Panc1 (cell line): ENCODE measurements at regions not wholly inside any gene's neighbourhood (a gene's known extent, or its start where the extent isn't known, plus 50 kb on each side); places are given as distances from the start of the nearest gene placed in this dataset.

Source experiments
- POLR2AphosphoS5 ChIP-seq: IDR thresholded peaks from 2 replicates; pipeline ENCODE4 v1.6.1; 2012; ENCODE audit warnings: mild to moderate bottlenecking, low read depth, low read length, moderate library complexity
- SIN3A ChIP-seq: IDR thresholded peaks from 2 replicates; pipeline ENCODE4 v1.6.1; 2012; ENCODE audit warnings: low read depth, mild to moderate bottlenecking, low read length, moderate library complexity, borderline replicate concordance; ENCODE audit not compliant: insufficient read depth
- TCF7L2 ChIP-seq: IDR thresholded peaks from 2 replicates; pipeline ENCODE4 v1.6.1; 2011; ENCODE audit warnings: mild to moderate bottlenecking, low read depth, low read length, inconsistent platforms
- TF ChIP-seq, protein P1 (sequence below): fragments of 450-650 bp; IDR thresholded peaks from 2 replicates; pipeline ENCODE4 v1.5.1; 2017; ENCODE audit warnings: mild to moderate bottlenecking
- TF ChIP-seq, protein P2 (sequence below), 2 experiments: IDR thresholded peaks; 2 replicates each; pipeline ENCODE4 v1.6.1; 2011 to 2012; ENCODE audit warnings: low read depth in 2 of 2, control low read depth in 1 of 2, low read length in 1 of 2, mild to moderate bottlenecking in 1 of 2, moderate library complexity in 1 of 2; ENCODE audit not compliant: insufficient read depth in 1 of 2

DNA sequence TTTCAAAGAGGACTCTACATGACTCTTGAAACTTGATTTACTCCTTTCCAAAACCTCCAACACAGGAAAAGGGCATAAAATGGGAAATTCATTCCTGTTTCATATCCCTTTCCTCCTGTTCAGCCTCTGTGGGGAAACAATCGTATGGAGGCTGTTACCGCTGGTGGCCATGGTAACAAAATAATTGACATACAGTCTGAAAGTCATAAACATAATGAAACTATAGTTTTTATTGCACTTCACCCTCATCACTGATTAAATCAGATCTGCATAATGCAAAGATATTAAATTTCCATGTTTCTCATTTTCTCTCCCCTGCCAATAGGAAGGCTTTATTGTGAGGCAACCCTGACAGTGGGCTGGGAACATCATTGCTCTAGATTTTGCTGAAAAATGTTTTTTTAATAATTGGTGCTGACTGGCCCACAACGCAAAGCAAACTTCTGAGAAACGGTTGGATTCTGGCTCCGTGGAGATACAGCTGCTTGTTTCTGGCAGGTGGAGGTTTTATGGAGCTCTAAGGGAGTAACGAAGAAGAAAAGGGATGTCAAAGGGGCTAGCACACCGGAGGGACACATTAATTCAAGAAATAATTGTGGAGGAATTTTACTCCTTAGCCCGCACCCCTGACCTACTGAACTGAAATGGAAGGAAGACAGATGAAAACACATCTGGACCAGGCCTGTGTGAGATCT lies 154.2 kb upstream of the SHISA6 start:
- TF ChIP-seq, protein P1, sequence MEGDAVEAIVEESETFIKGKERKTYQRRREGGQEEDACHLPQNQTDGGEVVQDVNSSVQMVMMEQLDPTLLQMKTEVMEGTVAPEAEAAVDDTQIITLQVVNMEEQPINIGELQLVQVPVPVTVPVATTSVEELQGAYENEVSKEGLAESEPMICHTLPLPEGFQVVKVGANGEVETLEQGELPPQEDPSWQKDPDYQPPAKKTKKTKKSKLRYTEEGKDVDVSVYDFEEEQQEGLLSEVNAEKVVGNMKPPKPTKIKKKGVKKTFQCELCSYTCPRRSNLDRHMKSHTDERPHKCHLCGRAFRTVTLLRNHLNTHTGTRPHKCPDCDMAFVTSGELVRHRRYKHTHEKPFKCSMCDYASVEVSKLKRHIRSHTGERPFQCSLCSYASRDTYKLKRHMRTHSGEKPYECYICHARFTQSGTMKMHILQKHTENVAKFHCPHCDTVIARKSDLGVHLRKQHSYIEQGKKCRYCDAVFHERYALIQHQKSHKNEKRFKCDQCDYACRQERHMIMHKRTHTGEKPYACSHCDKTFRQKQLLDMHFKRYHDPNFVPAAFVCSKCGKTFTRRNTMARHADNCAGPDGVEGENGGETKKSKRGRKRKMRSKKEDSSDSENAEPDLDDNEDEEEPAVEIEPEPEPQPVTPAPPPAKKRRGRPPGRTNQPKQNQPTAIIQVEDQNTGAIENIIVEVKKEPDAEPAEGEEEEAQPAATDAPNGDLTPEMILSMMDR = no peak
- no peak for TF ChIP-seq POLR2AphosphoS5
- TF ChIP-seq, protein P2, sequence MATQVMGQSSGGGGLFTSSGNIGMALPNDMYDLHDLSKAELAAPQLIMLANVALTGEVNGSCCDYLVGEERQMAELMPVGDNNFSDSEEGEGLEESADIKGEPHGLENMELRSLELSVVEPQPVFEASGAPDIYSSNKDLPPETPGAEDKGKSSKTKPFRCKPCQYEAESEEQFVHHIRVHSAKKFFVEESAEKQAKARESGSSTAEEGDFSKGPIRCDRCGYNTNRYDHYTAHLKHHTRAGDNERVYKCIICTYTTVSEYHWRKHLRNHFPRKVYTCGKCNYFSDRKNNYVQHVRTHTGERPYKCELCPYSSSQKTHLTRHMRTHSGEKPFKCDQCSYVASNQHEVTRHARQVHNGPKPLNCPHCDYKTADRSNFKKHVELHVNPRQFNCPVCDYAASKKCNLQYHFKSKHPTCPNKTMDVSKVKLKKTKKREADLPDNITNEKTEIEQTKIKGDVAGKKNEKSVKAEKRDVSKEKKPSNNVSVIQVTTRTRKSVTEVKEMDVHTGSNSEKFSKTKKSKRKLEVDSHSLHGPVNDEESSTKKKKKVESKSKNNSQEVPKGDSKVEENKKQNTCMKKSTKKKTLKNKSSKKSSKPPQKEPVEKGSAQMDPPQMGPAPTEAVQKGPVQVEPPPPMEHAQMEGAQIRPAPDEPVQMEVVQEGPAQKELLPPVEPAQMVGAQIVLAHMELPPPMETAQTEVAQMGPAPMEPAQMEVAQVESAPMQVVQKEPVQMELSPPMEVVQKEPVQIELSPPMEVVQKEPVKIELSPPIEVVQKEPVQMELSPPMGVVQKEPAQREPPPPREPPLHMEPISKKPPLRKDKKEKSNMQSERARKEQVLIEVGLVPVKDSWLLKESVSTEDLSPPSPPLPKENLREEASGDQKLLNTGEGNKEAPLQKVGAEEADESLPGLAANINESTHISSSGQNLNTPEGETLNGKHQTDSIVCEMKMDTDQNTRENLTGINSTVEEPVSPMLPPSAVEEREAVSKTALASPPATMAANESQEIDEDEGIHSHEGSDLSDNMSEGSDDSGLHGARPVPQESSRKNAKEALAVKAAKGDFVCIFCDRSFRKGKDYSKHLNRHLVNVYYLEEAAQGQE (IDR thresholded peaks at IDR 0.05; ENCODE audit: insufficient read depth in 1 of 2, low read depth in 2 of 2, low read length in 1 of 2) = no peak
- no peak for TF ChIP-seq SIN3A
- TF ChIP-seq TCF7L2 = no peak
